ENCODE measurements at regions not wholly inside any gene's neighbourhood (a gene's known extent, or its start where the extent isn't known, plus 50 kb on each side); places are given as distances from the start of the nearest gene placed in this dataset.
"Not testable (repeated sequence)": the region's sequence is repeated elsewhere in the genome, so short reads cannot be mapped to it uniquely, and the experiment has no call there.

GRCh38 chr10:101280511-101280910 is 51.2 kb upstream of the LBX1 start:
- TF ChIP-seq CTCF (IDR thresholded peaks at IDR 0.05; ENCODE audit: low read depth, low read length) = no peak
- H3K4me3 ChIP-seq (ENCODE audit: low read depth, low read length) = no peak overlapping the region

DNA sequence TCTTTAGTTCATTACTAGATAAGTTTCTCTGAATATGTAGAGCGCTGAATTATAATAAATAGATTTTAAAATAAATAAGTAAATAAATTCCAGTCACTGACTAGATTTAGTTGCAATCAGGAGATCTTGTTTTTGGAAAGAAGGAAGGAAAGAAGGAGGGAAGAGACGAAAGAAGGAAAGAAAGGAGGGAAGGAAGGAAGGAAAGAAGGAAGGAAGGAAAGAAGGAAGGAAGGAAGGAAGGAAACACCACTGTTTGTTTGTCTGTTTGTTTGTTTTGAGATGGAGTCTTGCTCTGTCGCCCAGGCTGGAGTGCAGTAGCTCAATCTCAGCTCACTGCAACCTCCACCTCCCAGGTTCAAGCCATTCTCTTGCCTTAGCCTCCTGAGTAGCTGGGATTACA is 51.7 kb upstream of the LBX1 start:
- not testable (repeated sequence) for H3K4me3 ChIP-seq (ENCODE audit: low read depth, low read length)

DNA sequence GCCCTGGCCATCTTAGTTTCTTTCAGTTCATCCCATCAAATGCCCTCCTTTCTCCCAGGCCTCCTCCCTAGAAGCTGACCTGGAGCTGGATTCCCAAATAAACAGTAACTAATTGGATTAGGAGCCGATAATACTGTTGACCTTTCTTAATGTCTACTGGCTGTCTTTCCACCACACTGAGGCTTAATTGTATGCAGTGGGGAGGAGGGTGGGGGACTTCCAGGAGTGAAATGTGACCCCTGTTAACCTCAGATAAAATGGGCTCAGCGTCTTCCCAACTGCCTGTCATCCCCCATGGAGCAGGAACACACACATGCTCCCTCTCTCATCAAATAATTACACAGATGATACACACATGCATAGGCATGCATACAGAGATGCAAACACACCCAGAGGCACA is 53.7 kb upstream of the LBX1 start:
- H3K4me3 ChIP-seq (ENCODE audit: low read depth, low read length) = no peak overlapping the region

DNA sequence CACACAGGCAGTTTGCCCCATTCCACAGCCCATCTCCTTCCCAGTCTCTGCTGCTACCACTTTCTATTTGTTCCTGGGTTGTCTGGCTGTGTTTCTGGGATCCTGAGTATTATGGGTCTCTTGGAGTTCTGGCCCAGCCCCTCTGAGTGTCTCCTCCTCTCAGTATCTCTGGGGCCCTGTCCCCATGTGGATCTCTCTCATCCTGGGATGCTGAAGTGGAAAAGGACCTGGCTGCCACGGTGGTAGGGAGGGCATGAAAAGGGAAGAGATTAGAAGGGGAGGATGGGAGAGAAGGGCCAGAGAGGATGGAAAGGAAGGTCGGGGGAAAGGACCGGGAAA is 54.5 kb upstream of the LBX1 start:
- TF ChIP-seq CTCF (IDR thresholded peaks at IDR 0.05; ENCODE audit: low read depth, low read length) = no peak
- H3K4me3 ChIP-seq (ENCODE audit: low read depth, low read length) = no peak overlapping the region

More for the DNA sequence above, 53.7 kb upstream of the LBX1 start:
- TF ChIP-seq CTCF (IDR thresholded peaks at IDR 0.05; ENCODE audit: low read depth, low read length) = no peak

GRCh38 chr10:101284101-101284743 is 55.0 kb upstream of the LBX1 start:
- no peak for TF ChIP-seq CTCF (IDR thresholded peaks at IDR 0.05; ENCODE audit: low read depth, low read length)
- H3K4me3 ChIP-seq (ENCODE audit: low read depth, low read length) = no peak overlapping the region

- no peak for TF ChIP-seq CTCF (IDR thresholded peaks at IDR 0.05; ENCODE audit: low read depth, low read length)
- H3K4me3 ChIP-seq (ENCODE audit: low read depth, low read length) = no peak overlapping the region
Measured at GRCh38 chr10:101284744-101285463, 55.6 kb upstream of the LBX1 start.

DNA sequence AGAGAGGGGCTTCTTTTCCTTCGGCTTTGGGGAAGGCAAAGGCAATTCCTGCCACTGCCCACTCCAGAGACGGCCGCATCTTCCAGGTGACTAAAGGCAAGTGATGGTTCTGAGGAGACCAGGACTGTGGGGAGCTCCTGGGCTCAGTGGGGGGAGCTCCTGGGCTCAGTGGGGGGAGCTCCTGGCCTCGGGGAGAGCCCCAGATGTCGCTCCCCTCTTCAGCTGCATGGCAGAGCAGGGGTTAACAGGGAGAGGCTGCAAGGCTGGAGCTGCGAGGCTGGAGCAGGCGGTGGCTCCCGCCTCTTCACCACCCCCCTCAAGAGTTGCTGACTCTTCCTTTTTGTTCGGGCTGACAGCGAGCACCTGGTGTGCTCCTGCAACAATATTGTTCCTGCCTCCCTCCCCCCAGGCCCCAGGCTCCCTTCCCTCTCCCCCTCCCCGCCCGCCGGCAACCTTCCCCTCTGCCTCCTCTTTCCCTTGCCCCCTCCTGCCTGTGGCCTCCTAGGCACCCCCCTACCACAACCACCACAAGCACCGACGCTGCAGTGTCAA is 56.3 kb upstream of the LBX1 start:
- no peak for TF ChIP-seq CTCF (IDR thresholded peaks at IDR 0.05; ENCODE audit: low read depth, low read length)
- no peak overlapping the region for H3K4me3 ChIP-seq (ENCODE audit: low read depth, low read length)
